Cerebellar cortex (tissue), 1 donor: ENCODE measurements at regions not wholly inside any gene's neighbourhood (a gene's known extent, or its start where the extent isn't known, plus 50 kb on each side); places are given as distances from the start of the nearest gene placed in this dataset.

ENCODE experiments used
- DNase-seq: peaks from one replicate; pipeline ENCODE4 v3.0.0-alpha.2; 2015; ENCODE audit warnings: low spot score

- DNase-seq = no peak
Measured at GRCh38 chr5:155987265-155987810, 339.6 kb upstream of the SGCD start.

GRCh38 chr5:155989879-155990278, 337.1 kb upstream of the SGCD start:
- DNase-seq = no peak

GRCh38 chr5:155996123-155996522, 330.8 kb upstream of the SGCD start:
- no peak for DNase-seq

- no peak for DNase-seq
Measured at GRCh38 chr5:155998257-155998656, 328.7 kb upstream of the SGCD start.

- no peak for DNase-seq
Measured at GRCh38 chr5:156000115-156000514, 326.8 kb upstream of the SGCD start.

DNA sequence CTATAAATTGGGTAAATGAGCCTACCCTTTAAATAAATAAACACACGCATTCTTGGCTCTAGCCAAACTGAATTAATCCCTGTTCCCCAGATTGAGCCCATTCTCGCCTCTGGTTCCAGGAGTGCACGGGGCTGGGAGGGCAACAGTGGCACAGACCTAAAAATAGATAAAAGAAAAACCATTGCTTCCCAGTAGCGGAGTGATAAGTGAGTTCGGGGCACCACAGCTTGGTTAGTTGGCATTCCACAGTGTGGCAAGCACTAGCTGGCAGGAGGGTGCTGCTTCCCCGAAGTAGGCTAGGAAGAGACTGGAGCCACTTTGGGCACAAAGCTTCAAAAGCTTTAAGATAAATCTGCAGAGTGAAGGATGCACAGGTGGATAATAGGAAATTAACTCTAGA, 322.2 kb upstream of the SGCD start:
- DNase-seq = no peak

DNA sequence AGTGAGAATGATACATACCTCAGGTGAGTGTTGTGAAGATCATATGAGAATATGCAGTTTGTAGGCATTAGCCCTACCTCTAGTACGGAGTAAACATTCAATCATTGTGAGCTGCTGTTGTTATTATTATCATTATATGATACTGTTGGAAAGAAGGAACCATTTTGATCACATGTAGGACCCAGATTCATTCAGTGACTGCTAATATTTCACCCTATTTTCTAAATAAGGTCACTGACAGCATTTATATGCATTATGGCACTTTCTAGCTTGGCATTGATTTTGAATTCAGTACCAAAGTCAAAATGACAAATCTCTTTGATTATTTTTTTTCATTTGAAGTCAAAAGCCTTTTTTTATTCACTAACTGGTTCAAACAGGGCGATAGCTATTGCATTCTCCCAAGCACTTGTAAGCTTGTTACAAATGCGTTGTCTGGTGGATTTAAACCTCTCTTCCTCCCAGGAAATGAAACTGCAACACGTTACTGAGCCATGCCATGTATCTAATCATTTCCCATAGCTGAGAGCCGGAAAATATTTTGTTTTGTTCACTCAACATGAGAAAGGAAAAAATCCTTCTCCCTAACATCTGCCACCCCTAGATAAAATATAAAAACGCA, 320.8 kb upstream of the SGCD start:
- no peak for DNase-seq

- no peak for DNase-seq
Measured at GRCh38 chr5:156008844-156009243, 318.1 kb upstream of the SGCD start.

DNA sequence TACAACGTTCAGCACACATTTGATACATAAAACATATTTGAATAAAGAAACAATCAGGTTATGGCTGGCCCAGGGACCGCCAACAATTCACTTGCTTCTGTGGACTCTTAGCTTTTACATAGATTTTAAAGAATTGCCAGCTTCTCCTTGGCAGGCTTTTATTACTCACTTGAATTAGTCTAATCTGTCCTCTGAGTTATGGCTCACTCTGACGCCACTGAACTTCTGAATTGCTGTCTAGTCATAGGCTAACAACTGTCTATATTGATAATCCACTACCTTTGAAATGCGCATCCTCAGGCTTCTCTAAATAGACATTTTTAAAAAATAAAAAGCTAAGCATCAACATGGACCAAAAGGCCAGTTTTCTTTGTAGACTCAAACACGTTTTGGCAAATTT, 317.4 kb upstream of the SGCD start:
- DNase-seq = no peak

DNA sequence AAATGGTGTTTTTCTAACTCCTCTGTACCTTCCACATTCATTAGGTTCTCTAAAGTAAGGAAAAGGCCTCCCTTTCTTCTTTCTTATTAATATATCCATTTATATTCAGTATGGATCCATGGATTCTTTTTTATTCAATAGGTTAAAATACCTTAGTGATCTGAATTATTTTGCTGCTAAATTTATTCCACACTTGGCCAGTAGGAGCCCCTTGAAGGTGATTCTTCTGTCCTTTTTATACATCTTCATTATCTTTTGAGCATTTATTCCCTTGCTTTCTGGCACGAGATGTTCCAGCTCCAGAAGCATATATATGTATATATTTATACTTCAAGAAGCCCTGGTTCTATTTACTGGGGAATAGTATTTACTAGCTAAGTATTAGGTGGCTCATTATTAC, 311.8 kb upstream of the SGCD start:
- DNase-seq = no peak

GRCh38 chr5:156019130-156019529, 307.8 kb upstream of the SGCD start:
- no peak for DNase-seq

- no peak for DNase-seq
Measured at GRCh38 chr5:156019571-156020180, 307.3 kb upstream of the SGCD start.

DNA sequence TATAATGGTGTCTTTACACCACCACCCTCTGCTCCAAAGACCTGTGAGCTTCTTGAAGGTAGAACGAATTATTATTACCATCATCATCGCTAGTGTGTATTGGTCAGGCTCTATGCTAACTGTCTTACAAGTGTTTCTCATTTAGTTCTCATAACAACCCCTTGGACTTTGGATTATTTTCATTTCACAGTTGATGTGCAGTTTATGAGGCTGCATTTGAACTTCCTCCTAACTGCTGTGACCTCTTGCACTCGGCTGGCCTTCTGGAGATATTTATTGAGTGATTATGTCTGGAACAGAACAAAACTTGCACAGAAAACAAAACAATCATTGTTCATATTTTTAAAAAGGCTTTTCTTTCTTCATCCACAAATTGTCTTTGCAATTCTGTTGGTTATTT, 306.3 kb upstream of the SGCD start:
- DNase-seq = no peak

DNA sequence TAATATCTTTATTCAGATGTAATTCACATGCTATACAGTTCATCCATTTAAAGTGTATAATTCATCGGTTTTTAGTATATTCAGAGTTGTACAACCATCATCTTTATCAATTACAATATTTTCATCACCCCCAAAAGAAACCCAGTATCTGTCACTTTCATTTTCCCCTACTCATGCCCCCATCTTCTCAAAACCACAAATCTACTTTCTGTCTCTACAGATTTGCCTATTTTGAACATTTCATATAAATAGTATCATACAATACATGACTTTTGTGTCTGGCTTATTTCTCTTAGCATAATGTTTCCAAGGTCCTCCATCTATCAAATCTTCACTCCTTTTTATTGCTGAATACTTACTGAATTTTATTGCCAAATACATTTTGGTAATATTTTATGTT, 305.1 kb upstream of the SGCD start:
- DNase-seq = no peak

DNA sequence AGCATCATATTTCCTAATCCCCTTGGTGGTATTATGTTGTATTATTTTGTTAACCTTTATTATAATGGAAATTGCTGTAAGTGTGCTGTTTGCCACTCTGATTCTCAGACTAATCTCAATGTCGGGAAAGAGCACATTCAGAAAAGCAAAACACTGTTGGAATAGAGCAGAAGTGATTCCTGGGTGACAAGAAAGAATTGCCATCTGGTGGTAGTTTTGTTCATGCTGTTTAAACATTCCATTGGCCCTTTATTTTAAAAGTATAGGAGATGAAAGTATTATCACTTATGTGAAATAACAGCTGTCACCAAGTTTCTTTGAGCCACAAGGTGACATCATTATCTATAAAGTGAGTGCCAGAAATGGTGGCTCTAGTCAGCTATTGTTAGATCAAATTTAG, 301.3 kb upstream of the SGCD start:
- no peak for DNase-seq

GRCh38 chr5:156031181-156031580, 295.8 kb upstream of the SGCD start:
- DNase-seq = no peak

- DNase-seq = no peak
Measured at GRCh38 chr5:156036640-156037039, 290.3 kb upstream of the SGCD start.

GRCh38 chr5:156037151-156037909, 289.6 kb upstream of the SGCD start:
- no peak for DNase-seq

GRCh38 chr5:156042726-156043125, 284.2 kb upstream of the SGCD start:
- DNase-seq = no peak

DNA sequence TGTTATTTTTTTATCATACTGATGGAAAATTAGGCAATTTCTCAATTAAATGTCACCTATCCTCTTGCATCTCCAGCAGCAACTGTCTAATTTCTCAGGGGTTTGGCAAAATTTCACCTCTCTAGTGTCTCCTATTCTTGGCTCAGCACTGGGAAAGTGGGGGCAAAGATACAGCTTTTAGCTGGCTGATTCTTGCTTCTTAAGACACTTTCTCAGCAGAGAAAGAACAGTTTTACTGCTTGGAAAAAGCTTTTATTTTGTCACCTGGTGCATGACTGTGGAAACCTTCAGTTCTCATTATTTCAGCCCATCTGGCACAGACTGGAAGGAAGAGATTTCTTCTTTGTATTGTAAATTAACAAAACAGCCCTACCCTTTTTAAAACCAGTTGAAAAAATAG, 283.6 kb upstream of the SGCD start:
- peak; percentile 4 for DNase-seq

- DNase-seq = no peak
Measured at GRCh38 chr5:156051972-156052371, 275.0 kb upstream of the SGCD start.

- DNase-seq = no peak
Measured at GRCh38 chr5:156052656-156053055, 274.3 kb upstream of the SGCD start.

- no peak for DNase-seq
Measured at GRCh38 chr5:156053056-156053455, 273.9 kb upstream of the SGCD start.
